PC-9 (cell line): ENCODE measurements at regions not wholly inside any gene's neighbourhood (a gene's known extent, or its start where the extent isn't known, plus 50 kb on each side); places are given as distances from the start of the nearest gene placed in this dataset.

ENCODE experiments used
- BruUV-seq: library from RNA; stranded (reverse); fragments of 400-500 nt; replicated peaks from 2 replicates; lab custom pipeline; 2021; lab: Mats Ljungman, UMichigan
- CTCF ChIA-PET: fragments of 300-600 bp; sonication (Branson Sonifier 250); formaldehyde crosslinking; loops from one replicate; lab custom pipeline; 2022; ENCODE audit warnings: antibody characterized with exemption; lab: Charles Lee
- POLR2A ChIA-PET: fragments of 300-600 bp; sonication (Branson Sonifier 250); formaldehyde crosslinking; loops from one replicate; lab custom pipeline; 2022; ENCODE audit warnings: antibody characterized with exemption; ENCODE audit not compliant: unreplicated experiment; lab: Charles Lee
- DNase-seq, 2 experiments: peaks; one replicate each; pipeline versions ENCODE4 v3.0.0 to v3.0.0-alpha.2; 2015 to 2022; ENCODE audit warnings: mixed read lengths in 1 of 2
- H2AFZ ChIP-seq: fragments of 200-600 bp; sonication (generic); 2 replicates; pipeline ENCODE4 v1.8.1; 2017; ENCODE audit warnings: antibody characterized with exemption
- H3F3A ChIP-seq: fragments of 200-600 bp; sonication (generic); 2 replicates; pipeline ENCODE4 v1.8.1; 2017; ENCODE audit warnings: antibody characterized with exemption, mild to moderate bottlenecking, low read depth; ENCODE audit not compliant: insufficient read depth
- H3K27ac ChIP-seq: fragments of 200-600 bp; sonication (generic); 2 replicates; pipeline ENCODE4 v1.6.1; 2016; ENCODE audit warnings: mixed run types
- H3K27me3 ChIP-seq: fragments of 200-600 bp; sonication (generic); 2 replicates; pipeline ENCODE4 v1.6.1; 2016; ENCODE audit warnings: low read depth, mixed run types; ENCODE audit not compliant: insufficient read depth
- H3K36me3 ChIP-seq: fragments of 200-600 bp; sonication (generic); 2 replicates; pipeline ENCODE4 v1.6.1; 2016; ENCODE audit warnings: low read depth, mixed run types
- H3K4me1 ChIP-seq: fragments of 200-600 bp; sonication (generic); replicated peaks from 2 replicates; pipeline ENCODE4 v1.6.1; 2016; ENCODE audit warnings: mixed run types; ENCODE audit not compliant: insufficient read depth
- H3K4me2 ChIP-seq: fragments of 200-600 bp; sonication (generic); 2 replicates; pipeline ENCODE4 v1.6.1; 2017; ENCODE audit warnings: mixed run types
- H3K4me3 ChIP-seq: fragments of 200-600 bp; sonication (generic); 2 replicates; pipeline ENCODE4 v1.6.1; 2016; ENCODE audit warnings: mixed run types
- H3K79me2 ChIP-seq: fragments of 200-600 bp; sonication (generic); 2 replicates; pipeline ENCODE4 v1.6.1; 2017; ENCODE audit warnings: low read depth, mixed run types
- H3K9me2 ChIP-seq: fragments of 200-600 bp; sonication (generic); 2 replicates; pipeline ENCODE4 v1.8.1; 2017; ENCODE audit warnings: mild to moderate bottlenecking; ENCODE audit not compliant: insufficient read depth
- H3K9me3 ChIP-seq: fragments of 200-600 bp; sonication (generic); 2 replicates; pipeline ENCODE4 v1.8.1; 2016; ENCODE audit warnings: low read depth; ENCODE audit not compliant: insufficient read depth
- H4K20me1 ChIP-seq: fragments of 200-600 bp; sonication (generic); 2 replicates; pipeline ENCODE4 v1.8.1; 2017; ENCODE audit not compliant: insufficient read depth
- EZH2 ChIP-seq: fragments of 200-600 bp; sonication (generic); IDR thresholded peaks from 2 replicates; pipeline ENCODE4 v1.8.0; 2017; ENCODE audit warnings: antibody characterized with exemption, low read depth
- intact Hi-C: fragments of 100-400 bp; cut with micrococcal nuclease; formaldehyde crosslinking; loops from one replicate; pipeline ENCODE4 v1.10.0; 2022; ENCODE audit not compliant: unreplicated experiment
- TF ChIP-seq, protein P1 (sequence below): fragments of 200-600 bp; sonication (generic); conservative IDR thresholded peaks from 2 replicates; pipeline ENCODE4 v1.6.1; 2017; ENCODE audit warnings: mixed run types, antibody characterized with exemption, mild to moderate bottlenecking, moderate library complexity

DNA sequence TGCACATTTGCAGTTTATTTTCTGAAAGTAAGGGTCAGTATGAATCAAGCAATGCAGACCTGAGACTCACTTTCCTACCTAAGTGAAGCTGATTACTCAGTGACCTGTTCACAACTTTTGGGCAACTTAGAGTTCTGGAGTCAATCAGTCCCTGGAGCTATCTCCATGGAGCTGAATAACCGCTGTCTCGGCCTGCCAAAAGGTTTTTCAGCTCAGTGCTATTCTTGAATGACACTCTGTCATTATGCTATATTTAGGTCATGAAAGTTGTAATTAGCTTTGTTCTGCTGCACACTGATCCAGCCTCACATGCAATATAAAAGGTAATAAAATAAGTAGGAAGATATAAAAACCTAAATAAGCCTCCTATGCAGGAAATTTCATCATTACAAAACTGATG is 356.0 kb downstream of the BMP2 start:
- ChIA-PET CTCF (no interaction called here), POLR2A (no interaction called here)
- intact Hi-C loops: no loop called here
- Histone ChIP-seq H3K9me2 (no peaks in the 10 kb centered on the region), H3K4me3 (no peak overlapping the region), H3K4me1 (no peaks in the 10 kb centered on the region), H3K79me2 (no peaks in the 10 kb centered on the region), H4K20me1 (no peaks in the 10 kb centered on the region), H3K4me2 (no peak overlapping the region), H2AFZ (no peak overlapping the region), H3K27me3 (0 out of 2 replicates have a peak, but pooled peaks cover 5% of the 10 kb centered on the region), H3K36me3 (no peaks in the 10 kb centered on the region), H3K27ac (no peak overlapping the region), H3F3A (no peaks in the 10 kb centered on the region), H3K9me3 (no peaks in the 10 kb centered on the region)
- no peak for TF ChIP-seq EZH2
- TF ChIP-seq, protein P1, sequence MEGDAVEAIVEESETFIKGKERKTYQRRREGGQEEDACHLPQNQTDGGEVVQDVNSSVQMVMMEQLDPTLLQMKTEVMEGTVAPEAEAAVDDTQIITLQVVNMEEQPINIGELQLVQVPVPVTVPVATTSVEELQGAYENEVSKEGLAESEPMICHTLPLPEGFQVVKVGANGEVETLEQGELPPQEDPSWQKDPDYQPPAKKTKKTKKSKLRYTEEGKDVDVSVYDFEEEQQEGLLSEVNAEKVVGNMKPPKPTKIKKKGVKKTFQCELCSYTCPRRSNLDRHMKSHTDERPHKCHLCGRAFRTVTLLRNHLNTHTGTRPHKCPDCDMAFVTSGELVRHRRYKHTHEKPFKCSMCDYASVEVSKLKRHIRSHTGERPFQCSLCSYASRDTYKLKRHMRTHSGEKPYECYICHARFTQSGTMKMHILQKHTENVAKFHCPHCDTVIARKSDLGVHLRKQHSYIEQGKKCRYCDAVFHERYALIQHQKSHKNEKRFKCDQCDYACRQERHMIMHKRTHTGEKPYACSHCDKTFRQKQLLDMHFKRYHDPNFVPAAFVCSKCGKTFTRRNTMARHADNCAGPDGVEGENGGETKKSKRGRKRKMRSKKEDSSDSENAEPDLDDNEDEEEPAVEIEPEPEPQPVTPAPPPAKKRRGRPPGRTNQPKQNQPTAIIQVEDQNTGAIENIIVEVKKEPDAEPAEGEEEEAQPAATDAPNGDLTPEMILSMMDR: no peak
- BruUV-seq: no TSS peak
- no peak for DNase-seq

DNA sequence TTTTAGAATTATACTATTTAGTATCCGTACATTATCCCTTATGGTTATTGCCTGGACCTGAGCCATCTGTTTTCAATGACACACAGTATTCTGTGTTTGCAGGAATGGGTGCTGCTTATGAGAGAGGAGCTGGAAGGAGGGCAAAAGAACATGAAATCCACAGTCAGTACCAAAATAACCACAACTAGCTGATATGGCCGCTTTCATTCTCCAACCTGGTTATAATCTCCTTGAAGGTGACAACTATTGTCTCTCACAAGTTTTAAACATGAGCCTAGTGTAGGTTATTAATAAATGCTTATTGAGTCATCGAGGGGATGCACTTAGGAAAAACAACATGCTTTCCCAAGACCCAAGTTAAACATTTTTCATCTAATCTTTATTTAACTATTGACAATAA is 356.6 kb downstream of the BMP2 start:
- Histone ChIP-seq H3K4me2 (no peak overlapping the region), H3K4me1 (no peaks in the 10 kb centered on the region), H4K20me1 (no peaks in the 10 kb centered on the region), H3K27ac (no peak overlapping the region), H3K36me3 (no peaks in the 10 kb centered on the region), H2AFZ (no peak overlapping the region), H3F3A (no peaks in the 10 kb centered on the region), H3K4me3 (no peak overlapping the region), H3K9me3 (no peaks in the 10 kb centered on the region), H3K9me2 (no peaks in the 10 kb centered on the region), H3K27me3 (0 out of 2 replicates have a peak, but pooled peaks cover 5% of the 10 kb centered on the region), H3K79me2 (no peaks in the 10 kb centered on the region)
- ChIA-PET CTCF (no interaction called here), POLR2A (no interaction called here)
- BruUV-seq: no TSS peak
- DNase-seq: no peak
- no peak for TF ChIP-seq EZH2
- TF ChIP-seq, protein P1: no peak
- intact Hi-C loops: no loop called here

DNA sequence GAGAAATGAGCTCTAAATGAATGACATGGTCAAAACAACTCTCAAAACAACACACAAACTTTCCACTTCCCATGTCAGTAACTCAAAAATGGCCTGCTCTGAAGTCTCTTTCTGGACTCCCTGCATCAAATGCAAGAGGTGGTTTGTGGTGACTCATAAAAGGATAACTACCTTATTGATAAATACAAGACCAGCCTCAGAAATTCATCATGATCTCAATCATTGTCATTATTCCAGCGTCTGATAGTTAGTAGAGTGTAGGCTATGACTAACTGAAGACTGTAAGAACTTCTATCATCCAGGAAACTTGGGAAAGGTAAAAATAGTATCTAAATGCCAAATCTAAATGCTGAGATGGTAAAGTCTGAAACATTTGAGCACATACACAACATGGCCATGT is 369.4 kb downstream of the BMP2 start:
- Histone ChIP-seq H2AFZ (no peak overlapping the region), H3K27me3 (no peaks in the 10 kb centered on the region), H3K36me3 (no peaks in the 10 kb centered on the region), H3K9me2 (no peaks in the 10 kb centered on the region; the same call in 1 of the 2 replicates), H4K20me1 (0 out of 2 replicates have a peak, but pooled peaks cover 3% of the 10 kb centered on the region), H3K4me2 (no peak overlapping the region), H3K4me3 (no peak overlapping the region), H3K9me3 (no peaks in the 10 kb centered on the region), H3K79me2 (no peaks in the 10 kb centered on the region), H3K4me1 (no peaks in the 10 kb centered on the region), H3F3A (no peaks in the 10 kb centered on the region), H3K27ac (no peak overlapping the region)
- TF ChIP-seq, protein P1: no peak
- no peak for TF ChIP-seq EZH2
- CTCF ChIA-PET: no interaction called here
- DNase-seq: no peak
- POLR2A ChIA-PET: no interaction called here
- BruUV-seq: no TSS peak
- intact Hi-C loops: no loop called here
